Stimulated activated CD4-positive, alpha-beta T cell treated with anti-CD3 and anti-CD28 coated beads, Interleukin-1b, Interleukin-23, amount 100 ng/mL, for 4 hours (primary cell): ENCODE measurements at regions not wholly inside any gene's neighbourhood (a gene's known extent, or its start where the extent isn't known, plus 50 kb on each side); places are given as distances from the start of the nearest gene placed in this dataset.

Experiments
- DNase-seq, 2 donors: peaks; one replicate each; pipeline ENCODE4 v3.0.0-alpha.2; 2020; ENCODE audit warnings: low read depth in 2 of 2

GRCh38 chr5:88544136-88544645 is 275.5 kb upstream of the TMEM161B start:
- no peak for DNase-seq

DNA sequence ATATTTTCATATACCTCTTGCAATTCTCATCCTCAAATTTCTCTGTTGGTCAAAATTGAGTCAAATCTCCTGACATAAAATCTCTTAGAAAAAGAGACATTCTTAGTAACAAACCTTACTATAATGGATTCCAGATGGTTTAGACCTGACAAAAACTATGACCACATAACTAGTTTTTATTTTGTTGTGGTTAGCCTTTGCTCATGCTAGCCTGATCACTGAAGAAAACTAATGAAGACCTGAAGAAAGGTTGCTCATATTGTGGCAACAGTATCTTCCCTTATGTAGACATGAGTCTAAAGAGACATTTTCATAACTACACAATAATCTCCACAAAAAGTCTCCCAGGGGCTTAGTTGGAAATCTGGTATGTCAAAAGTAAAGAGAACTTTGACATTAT is 274.1 kb upstream of the TMEM161B start:
- DNase-seq: no peak

- no peak for DNase-seq
Measured at GRCh38 chr5:88540471-88541115, 271.9 kb upstream of the TMEM161B start.

DNA sequence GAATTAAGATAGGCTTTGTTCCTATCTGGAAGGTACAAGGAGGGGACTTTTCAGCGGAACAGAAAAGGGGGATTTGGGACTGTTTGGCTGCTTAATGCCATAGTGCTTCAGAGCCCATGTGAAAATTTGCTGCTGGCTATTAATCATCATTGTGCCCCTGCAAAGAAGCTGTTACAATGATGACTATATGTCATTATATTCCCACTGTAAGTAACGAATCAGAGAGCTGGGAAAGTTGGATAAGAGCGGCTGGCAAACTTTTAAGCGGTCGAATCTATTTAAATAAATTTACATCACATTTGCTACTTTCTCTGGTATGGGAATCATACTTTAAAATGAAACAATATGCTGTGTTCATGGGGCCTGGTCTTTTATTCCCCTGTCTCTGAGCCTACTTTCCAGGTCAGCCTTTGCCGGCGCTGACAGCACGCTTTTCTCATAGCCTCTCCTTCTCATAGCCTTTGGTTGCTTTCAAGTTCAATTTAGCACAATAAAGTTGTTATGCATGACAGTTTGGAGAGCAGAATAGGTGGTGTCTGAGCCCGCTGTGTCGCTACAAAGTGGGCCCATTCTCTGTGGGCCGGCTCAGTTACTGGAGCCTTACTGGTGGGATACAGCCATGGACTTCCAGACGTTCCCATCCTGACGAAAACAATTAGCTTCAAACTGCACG is 271.2 kb upstream of the TMEM161B start:
- DNase-seq: no peak

DNA sequence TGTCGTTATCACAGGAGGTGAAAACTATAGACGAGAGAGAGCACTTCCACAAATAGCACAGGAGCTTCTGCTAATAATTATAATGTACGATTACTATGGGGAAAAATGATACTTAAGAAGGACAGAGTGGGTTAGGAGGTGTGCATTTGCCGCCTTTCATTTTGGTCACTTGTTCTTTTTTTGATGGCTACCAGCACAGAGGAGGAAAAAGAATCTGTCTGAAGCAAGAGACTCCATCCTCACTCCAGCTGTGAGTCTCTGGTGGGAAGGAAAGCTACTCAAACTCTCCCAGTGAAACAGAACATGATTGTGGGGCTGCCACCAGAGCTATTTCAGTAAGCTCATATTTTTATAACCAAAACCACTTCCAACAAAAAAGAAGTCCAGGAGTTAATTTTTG is 270.4 kb upstream of the TMEM161B start:
- no peak for DNase-seq

DNA sequence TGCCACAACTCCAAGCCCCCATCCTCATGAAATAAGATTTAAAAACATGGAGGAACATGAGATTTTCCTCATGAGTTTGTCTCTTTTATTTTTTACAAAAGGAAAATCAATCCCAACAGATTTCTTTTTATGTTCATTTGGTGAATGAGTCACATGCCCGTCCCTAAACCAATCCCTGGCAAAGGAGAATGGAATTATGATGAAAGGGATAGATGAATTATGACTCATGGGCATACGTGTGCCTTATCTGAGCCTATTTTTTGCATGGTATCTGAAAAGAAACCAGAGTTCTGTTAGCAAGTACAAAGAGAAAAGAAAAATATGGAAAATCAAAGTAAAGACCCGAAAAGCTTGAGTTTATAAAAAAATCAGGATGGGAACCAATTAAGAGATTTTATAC is 267.5 kb upstream of the TMEM161B start:
- no peak for DNase-seq

- DNase-seq: no peak
Measured at GRCh38 chr5:88524941-88525340, 256.3 kb upstream of the TMEM161B start.

- no peak for DNase-seq
Measured at GRCh38 chr5:88519066-88519465, 250.4 kb upstream of the TMEM161B start.

GRCh38 chr5:88518131-88519016 is 249.7 kb upstream of the TMEM161B start:
- DNase-seq: no peak

GRCh38 chr5:88515881-88516819 is 247.5 kb upstream of the TMEM161B start:
- DNase-seq: no peak

DNA sequence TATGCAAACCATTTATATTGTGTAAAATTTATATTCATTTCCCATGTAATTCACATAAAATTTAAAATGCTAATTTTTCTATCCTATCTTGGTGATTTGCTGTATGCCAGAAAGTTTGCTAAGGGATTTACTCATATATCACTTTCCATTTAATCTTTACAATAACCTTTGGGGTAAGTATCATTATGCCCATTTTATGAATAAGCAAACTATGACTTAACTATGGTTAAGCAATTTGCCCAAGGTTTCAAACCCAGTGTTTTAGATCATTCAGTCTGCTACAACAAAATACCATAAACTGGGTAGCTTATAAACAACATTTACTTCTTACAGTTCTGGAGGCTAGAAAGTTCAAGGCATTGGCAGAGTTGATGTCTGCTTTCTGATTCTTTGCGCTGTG is 246.4 kb upstream of the TMEM161B start:
- no peak for DNase-seq

GRCh38 chr5:88509403-88509802 is 240.8 kb upstream of the TMEM161B start:
- no peak for DNase-seq

DNA sequence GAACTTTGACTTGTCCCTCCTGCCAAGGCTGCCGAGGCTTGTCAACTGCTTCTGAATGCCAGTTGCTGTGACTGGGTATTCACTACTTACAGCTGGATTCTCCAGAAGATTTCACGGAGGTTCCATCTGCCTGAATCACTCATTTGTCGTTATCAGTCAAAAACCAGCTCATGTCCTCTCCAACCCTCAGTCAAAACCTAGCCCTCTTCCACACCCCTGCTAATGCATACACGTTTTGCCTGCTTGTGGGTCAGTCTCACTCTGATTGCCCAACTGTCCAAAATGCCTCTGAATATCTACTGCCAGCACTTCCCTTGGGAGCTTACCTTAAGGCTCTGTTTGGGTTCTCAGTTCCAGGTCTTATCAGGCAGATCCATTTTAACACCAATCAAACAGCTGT is 238.6 kb upstream of the TMEM161B start:
- DNase-seq: no peak

DNA sequence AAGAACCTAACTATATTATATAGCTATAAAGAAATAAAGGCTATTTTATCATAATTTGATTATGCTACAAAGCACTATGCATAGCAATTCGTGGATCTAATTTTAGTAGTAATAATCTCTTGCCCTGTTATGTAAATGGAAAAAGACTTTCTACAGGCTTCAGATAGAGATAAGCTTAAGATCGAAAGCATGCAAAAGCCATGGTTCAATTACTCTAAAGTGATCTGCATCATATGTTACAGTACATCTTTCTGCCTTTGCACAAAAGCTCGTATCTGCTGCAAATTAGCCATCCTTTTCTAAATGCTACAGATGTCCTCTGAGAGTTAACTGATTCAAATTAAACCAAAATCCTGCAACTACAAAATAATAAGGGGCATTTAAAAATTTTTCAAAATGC is 234.8 kb upstream of the TMEM161B start:
- DNase-seq: no peak

- no peak for DNase-seq
Measured at GRCh38 chr5:88503041-88503345, 234.3 kb upstream of the TMEM161B start.

GRCh38 chr5:88502179-88503040 is 233.8 kb upstream of the TMEM161B start:
- DNase-seq: no peak

DNA sequence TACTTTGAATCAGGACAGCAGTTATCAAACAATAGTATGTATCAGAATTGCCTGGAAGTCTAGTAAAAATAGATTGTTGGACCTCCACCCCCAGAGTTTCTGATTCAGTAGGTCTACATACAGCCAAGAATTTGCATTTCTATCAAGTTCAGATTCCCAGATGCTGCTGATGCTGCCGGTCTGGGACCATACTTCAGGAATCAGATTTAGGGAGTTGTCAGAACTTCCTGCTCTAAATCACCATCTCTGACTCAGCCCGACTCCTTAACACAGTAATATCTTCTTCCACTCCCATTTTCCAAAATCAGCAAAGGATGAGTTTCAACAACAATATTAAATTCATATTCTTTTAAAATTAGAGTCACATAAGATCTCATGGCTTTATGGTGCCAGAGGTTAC is 227.2 kb upstream of the TMEM161B start:
- no peak for DNase-seq

DNA sequence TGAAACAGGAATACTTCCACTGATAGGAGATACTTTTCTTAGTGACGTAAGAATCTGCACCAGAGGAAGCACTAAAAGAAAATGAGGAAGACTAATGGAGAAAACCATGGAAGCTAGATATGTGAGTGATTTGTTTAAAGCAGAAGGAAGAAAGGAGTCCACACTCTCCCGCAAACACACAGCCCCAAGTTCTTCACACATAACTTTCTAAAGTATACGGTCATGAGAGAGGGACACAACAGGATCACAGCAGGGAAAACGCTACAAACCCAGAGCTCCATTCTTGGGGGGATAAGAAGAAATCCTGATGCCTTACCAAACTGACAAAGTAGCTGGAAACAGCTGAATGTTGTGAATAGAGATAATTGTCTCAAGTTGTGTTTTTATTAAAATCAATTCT is 222.2 kb upstream of the TMEM161B start:
- no peak for DNase-seq

- no peak for DNase-seq
Measured at GRCh38 chr5:88489364-88489763, 220.7 kb upstream of the TMEM161B start.

DNA sequence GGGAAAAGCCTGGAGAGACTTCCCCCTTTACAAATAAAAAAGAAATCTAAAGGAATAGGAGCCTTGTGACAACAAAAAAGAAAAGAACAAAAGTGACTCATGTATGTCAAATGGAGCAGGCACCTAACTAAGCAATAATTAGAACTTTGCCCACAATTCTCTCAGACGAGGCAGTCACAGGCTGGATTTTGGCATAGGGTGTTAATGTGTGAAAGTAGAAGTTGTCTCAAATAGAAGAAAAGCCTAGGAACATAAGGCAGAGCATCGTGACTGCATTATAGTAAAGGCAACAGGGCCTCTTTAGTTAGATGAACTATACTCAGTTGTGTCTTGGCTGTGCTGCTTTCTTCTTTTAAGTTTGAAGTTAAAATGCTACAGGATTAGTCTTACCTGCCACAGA is 219.9 kb upstream of the TMEM161B start:
- no peak for DNase-seq

DNA sequence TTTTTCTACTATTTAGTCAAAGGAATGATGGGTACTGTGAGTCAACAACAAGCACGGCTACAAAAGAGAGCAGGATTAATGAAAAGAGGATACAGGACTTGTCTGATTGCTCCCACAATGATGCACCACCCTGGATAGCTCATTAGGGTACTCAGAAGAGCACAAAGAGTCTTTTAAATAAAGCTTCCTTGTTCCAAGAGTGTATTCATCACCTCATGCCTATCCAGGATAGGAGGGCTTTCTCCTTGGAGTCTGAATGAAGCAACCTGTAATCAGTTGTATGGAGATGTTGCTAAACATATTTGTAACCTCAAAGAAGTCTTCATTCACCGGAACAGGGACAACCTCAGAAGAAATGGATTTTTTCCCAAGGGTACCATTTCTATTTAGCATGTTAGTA is 219.5 kb upstream of the TMEM161B start:
- DNase-seq: no peak
